GM13977 (cell line): ENCODE measurements at regions not wholly inside any gene's neighbourhood (a gene's known extent, or its start where the extent isn't known, plus 50 kb on each side); places are given as distances from the start of the nearest gene placed in this dataset.
A peak's percentile ranks its signal among the peaks of the same experiment; 100 is the strongest.

Experiments
- DNase-seq: peaks from one replicate; pipeline ENCODE4 v3.0.0; 2012; ENCODE audit warnings: low spot score
- CTCF ChIP-seq: IDR thresholded peaks from 2 replicates; pipeline ENCODE4 v1.5.1; 2012; ENCODE audit warnings: mild to moderate bottlenecking, control low read depth; ENCODE audit not compliant: insufficient read depth; ENCODE audit errors: extremely low read depth, missing control alignments
- in situ Hi-C: fragments of 300-500 bp; cut with MboI; formaldehyde crosslinking; loops from one replicate; pipeline ENCODE4 v1.12.0; 2022; ENCODE audit warnings: low sequenced_read_pairs, low pct_unique_long_range_greater_than_20kb, mixed read lengths, inconsistent platforms; ENCODE audit not compliant: unreplicated experiment

GRCh38 chr6:103284835-103285234 lies 1574.9 kb downstream of the HACE1 start:
- no peak for TF ChIP-seq CTCF

GRCh38 chr6:103280417-103280816 lies 1579.3 kb downstream of the HACE1 start:
- DNase-seq, result no peak
- TF ChIP-seq CTCF, result no peak
- in situ Hi-C loops, result no loop called here

More at GRCh38 chr6:103284835-103285234, 1574.9 kb downstream of the HACE1 start:
- in situ Hi-C loops, result no loop called here
- no peak for DNase-seq

- no peak for TF ChIP-seq CTCF
- in situ Hi-C loops, result no loop called here
- no peak for DNase-seq
These were observed 1581.8 kb downstream of the HACE1 start for GRCh38 chr6:103277936-103278335.

DNA sequence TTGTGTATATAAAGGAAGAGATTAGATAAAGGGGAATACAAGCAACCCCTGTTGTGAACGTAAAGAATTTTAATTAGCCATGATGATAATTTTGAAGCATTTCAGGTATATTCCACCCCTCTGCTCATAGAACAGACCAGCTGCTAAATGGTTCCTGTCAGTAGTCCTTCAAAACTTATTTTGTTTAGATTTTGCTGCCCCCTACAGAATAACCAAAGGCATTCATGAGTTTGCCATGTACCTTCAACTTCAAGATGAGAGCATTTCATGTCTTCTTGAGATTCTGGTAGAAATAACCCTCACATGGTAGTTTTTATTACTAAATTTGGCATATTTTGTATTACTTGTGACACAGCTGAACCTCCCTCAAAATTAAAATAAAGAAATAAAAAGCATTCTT lies 1586.7 kb downstream of the HACE1 start:
- TF ChIP-seq CTCF, result peak; percentile 48
- in situ Hi-C loops, result no loop called here
- DNase-seq, result peak; percentile 5

- no peak for DNase-seq
- no peak for TF ChIP-seq CTCF
- in situ Hi-C loops, result no loop called here
These were observed 1590.1 kb downstream of the HACE1 start for GRCh38 chr6:103269581-103269980.

GRCh38 chr6:103268335-103268734 lies 1591.4 kb downstream of the HACE1 start:
- TF ChIP-seq CTCF, result no peak
- in situ Hi-C loops, result no loop called here
- DNase-seq, result no peak

DNA sequence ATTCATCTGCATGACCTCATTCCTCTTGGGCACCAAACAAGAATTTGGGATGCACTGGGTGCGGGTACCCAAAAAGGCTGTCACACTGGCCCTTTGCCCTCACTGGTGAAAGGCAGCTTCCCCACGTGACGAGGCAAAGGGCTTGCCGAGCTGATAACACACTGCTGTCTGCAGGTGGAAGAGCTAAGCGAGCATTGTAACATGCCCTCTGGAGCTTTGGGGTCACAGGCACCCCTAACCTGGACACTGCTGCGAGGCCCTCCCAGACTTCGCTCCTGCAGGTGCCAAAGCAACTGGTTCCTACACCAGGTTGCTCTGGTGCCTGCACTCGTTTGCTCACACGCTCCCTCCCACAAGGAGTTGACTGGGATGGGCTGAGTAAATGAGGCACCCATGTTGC lies 1595.7 kb downstream of the HACE1 start:
- no peak for TF ChIP-seq CTCF
- in situ Hi-C loops, result no loop called here
- no peak for DNase-seq
